ENCODE measurements at regions not wholly inside any gene's neighbourhood (a gene's known extent, or its start where the extent isn't known, plus 50 kb on each side); places are given as distances from the start of the nearest gene placed in this dataset.

DNA sequence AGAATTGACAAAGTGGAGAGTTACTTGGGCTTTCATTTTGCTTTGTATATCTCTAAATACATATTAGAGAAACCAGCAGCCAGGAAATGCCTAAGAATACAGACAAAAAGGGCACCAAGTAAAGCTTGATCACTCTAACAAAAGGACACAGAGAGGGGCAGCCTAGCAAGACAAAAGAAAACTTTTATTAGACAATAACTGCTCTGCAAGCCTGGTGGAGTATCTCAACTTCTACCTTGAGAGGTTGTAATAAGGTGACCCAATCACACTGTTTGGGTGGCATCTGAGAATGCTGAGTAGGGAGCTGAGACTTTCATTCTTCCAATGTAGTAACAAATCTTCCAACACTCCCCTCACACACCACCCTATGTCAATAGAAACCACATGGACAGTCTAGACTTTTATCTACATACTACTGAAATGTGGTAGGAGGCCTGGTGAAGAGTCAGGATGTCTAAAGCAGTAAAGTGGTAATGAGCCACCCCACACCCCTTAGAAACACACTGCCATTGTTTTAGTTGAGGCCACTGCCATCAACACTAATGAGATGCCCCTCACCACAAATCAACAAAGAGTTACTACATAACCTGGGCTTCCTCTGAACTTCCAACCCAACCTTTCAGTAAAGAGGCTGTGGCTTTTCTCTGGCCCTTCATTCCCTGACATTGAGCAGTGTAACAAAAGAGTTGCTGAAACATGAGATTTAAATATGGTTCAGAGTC, 726.7 kb upstream of the POU3F3 start:
- H3K4me3 ChIP-seq (ENCODE audit: control insufficient read depth, low read depth, low read length) = no peak overlapping the region
- no peak for DNase-seq (ENCODE audit: low read depth)
- TF ChIP-seq, protein P1, sequence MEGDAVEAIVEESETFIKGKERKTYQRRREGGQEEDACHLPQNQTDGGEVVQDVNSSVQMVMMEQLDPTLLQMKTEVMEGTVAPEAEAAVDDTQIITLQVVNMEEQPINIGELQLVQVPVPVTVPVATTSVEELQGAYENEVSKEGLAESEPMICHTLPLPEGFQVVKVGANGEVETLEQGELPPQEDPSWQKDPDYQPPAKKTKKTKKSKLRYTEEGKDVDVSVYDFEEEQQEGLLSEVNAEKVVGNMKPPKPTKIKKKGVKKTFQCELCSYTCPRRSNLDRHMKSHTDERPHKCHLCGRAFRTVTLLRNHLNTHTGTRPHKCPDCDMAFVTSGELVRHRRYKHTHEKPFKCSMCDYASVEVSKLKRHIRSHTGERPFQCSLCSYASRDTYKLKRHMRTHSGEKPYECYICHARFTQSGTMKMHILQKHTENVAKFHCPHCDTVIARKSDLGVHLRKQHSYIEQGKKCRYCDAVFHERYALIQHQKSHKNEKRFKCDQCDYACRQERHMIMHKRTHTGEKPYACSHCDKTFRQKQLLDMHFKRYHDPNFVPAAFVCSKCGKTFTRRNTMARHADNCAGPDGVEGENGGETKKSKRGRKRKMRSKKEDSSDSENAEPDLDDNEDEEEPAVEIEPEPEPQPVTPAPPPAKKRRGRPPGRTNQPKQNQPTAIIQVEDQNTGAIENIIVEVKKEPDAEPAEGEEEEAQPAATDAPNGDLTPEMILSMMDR (conservative IDR thresholded peaks at IDR 0.05; ENCODE audit: control insufficient read depth, insufficient read depth, low read depth, low read length) = no peak

DNA sequence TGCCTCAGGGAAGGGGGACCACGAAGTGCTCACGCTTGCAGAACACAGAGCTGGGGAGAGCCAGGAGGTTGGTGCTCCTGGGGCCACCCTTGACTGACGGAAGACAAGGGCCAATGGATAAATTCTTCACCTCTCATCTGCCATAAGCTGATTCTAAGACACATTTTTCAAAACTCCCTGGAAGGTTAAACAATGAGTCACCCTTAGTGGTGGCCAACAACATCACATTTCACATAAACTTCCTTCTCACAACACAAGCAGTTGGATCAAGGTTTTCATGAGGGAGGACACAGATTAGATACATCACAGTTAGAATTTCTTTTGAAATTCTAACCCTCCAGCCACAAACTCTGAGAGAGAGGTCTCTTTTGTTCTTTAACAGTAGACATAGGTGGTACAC, 713.6 kb upstream of the POU3F3 start:
- H3K4me3 ChIP-seq (ENCODE audit: control insufficient read depth, low read depth, low read length) = no peak overlapping the region
- DNase-seq (ENCODE audit: low read depth) = no peak
- TF ChIP-seq, protein P1 (conservative IDR thresholded peaks at IDR 0.05; ENCODE audit: control insufficient read depth, insufficient read depth, low read depth, low read length) = no peak

DNA sequence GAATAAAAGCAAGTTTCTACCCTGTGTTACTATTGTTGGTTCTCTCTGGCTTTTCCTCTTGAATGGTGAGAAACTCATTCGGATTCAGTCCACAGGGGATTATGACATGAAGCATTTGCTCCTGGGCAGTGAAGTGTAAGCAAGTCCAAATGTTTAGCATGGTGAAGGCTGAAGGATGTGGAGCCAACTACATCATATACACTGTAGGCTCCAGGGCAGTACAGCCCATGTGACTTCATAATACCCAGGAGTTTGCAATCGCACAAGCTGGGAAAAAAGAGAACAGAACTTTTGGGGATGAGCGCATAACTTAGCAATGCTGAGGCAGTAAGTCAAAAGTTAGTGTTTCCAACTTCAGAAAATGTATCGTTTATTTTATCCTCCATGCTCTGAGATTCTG, 695.7 kb upstream of the POU3F3 start:
- DNase-seq (ENCODE audit: low read depth) = no peak
- H3K4me3 ChIP-seq (ENCODE audit: control insufficient read depth, low read depth, low read length) = no peak overlapping the region
- TF ChIP-seq, protein P1 (conservative IDR thresholded peaks at IDR 0.05; ENCODE audit: control insufficient read depth, insufficient read depth, low read depth, low read length) = no peak

DNA sequence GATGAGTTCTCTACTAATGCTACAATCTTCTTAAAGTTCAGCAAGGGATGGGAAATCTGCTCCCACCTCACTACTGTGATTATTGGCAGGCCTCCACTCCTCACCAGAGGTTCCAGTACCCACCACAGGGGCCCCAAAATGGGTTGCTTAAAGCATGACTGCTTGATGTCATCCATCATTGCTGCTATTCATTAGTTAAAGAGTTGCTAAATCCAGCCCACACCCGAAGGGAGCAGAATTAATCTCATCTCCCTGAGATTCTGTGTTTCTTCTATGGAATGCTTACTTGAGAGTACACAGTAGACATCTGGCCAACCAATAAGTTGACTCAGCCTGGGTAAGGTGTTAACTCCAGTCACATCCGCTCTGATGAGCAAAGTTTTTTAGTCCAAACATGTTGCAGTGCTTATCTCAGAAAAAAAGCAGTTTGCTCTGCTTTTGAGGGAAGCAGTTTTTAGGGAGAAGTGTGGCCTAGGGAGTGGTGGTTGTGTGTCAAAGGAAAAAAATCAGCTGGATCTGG, 690.2 kb upstream of the POU3F3 start:
- peak; percentile 1 for DNase-seq (ENCODE audit: low read depth)
- TF ChIP-seq, protein P1 (conservative IDR thresholded peaks at IDR 0.05; ENCODE audit: control insufficient read depth, insufficient read depth, low read depth, low read length) = no peak
- no peak overlapping the region for H3K4me3 ChIP-seq (ENCODE audit: control insufficient read depth, low read depth, low read length)

DNA sequence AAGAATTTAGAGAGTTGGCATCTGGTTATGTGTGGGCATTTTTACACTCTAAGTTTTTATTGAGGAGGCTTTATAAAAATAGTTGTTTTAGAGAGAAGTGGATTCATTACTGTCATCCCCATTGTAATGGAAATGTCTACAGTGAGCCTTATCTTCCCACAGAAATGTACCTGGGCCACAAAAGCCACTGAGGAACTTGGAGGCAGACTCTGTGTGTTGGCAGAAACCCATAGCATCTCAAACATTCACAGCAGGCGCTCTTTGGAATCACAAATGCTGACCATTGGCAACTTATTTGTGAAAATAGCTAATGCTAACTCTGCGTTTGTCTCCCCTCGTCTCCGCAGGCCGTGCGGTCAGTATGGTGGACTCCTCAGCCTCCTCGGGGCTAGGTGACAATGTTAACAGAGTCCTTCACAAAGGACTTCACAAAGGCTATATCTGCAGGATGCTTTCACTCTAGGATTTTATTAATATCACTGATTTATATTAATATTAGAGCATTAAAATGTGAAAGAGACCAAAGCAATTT, 689.1 kb upstream of the POU3F3 start:
- DNase-seq (ENCODE audit: low read depth) = no peak
- H3K4me3 ChIP-seq (ENCODE audit: control insufficient read depth, low read depth, low read length) = no peak overlapping the region
- TF ChIP-seq, protein P1 (conservative IDR thresholded peaks at IDR 0.05; ENCODE audit: control insufficient read depth, insufficient read depth, low read depth, low read length) = no peak

DNA sequence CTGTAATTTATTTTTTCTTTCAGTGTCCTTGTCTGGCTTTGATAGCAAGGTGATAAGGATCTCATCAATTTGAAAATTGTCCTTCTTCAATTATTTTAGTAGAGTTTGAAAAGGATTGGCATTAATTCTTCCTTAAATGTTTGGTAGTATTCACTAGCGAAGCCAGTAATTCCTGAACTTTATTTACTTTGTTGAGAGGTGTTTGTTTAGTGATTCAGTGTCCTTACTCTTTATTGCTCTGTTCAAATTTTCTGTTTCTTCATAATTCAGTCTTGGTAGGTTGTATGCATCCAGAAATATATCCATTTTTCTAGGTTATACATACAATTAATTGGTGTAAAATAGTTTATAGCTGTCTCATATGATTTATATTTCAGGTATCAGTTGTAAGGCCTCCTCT, 676.7 kb upstream of the POU3F3 start:
- H3K4me3 ChIP-seq (ENCODE audit: control insufficient read depth, low read depth, low read length) = no peak overlapping the region
- DNase-seq (ENCODE audit: low read depth) = no peak
- TF ChIP-seq, protein P1 (conservative IDR thresholded peaks at IDR 0.05; ENCODE audit: control insufficient read depth, insufficient read depth, low read depth, low read length) = no peak
